OCI-LY7 (cell line): ENCODE measurements at regions not wholly inside any gene's neighbourhood (a gene's known extent, or its start where the extent isn't known, plus 50 kb on each side); places are given as distances from the start of the nearest gene placed in this dataset.
"Not testable (repeated sequence)": the region's sequence is repeated elsewhere in the genome, so short reads cannot be mapped to it uniquely, and the experiment has no call there.

Experiments
- BruUV-seq: library from RNA; stranded (reverse); fragments of 400-500 nt; replicated peaks from 2 replicates; lab custom pipeline; 2021; lab: Mats Ljungman, UMichigan
- CTCF ChIA-PET: fragments of 300-600 bp; sonication (Branson Sonifier 250); formaldehyde crosslinking; loops from one replicate; lab custom pipeline; 2022; ENCODE audit warnings: antibody characterized with exemption; ENCODE audit not compliant: unreplicated experiment; lab: Charles Lee
- POLR2A ChIA-PET: fragments of 300-600 bp; sonication (Branson Sonifier 250); formaldehyde crosslinking; loops from one replicate; lab custom pipeline; 2022; ENCODE audit warnings: antibody characterized with exemption; lab: Charles Lee
- DNase-seq: peaks from one replicate; pipeline ENCODE4 v3.0.0-alpha.2; 2015; ENCODE audit warnings: low spot score
- H2AFZ ChIP-seq: fragments of 200-600 bp; sonication (generic), shearing (Covaris generic); 2 replicates; pipeline ENCODE4 v1.6.1; 2014; ENCODE audit warnings: mild to moderate bottlenecking, antibody characterized with exemption, low read length, moderate library complexity
- H3K27ac ChIP-seq: fragments of 200-600 bp; sonication (generic); 2 replicates; pipeline ENCODE4 v1.5.1; 2014; ENCODE audit warnings: mixed run types, low read depth, mild to moderate bottlenecking, moderate library complexity, low read length, inconsistent platforms; ENCODE audit not compliant: poor library complexity, severe bottlenecking
- H3K36me3 ChIP-seq: fragments of 200-600 bp; sonication (generic); 2 replicates; pipeline ENCODE4 v1.6.1; 2014; ENCODE audit warnings: mild to moderate bottlenecking, antibody characterized with exemption, low read length, moderate library complexity, mixed read lengths; ENCODE audit not compliant: insufficient read depth
- H3K4me1 ChIP-seq: fragments of 200-600 bp; sonication (generic); 2 replicates; pipeline ENCODE4 v1.5.1; 2014; ENCODE audit warnings: mild to moderate bottlenecking, low read length; ENCODE audit not compliant: insufficient read depth, poor library complexity, severe bottlenecking
- H3K4me2 ChIP-seq: fragments of 200-600 bp; sonication (generic); 2 replicates; pipeline ENCODE4 v1.6.1; 2014; ENCODE audit warnings: mild to moderate bottlenecking, low read length
- H3K4me3 ChIP-seq: fragments of 200-600 bp; sonication (generic); 2 replicates; pipeline ENCODE4 v1.5.1; 2014; ENCODE audit warnings: mild to moderate bottlenecking, low read depth, low read length; ENCODE audit not compliant: poor library complexity, severe bottlenecking
- H3K79me2 ChIP-seq: fragments of 200-600 bp; sonication (generic); 2 replicates; pipeline ENCODE4 v1.6.1; 2016; ENCODE audit warnings: low read depth, mild to moderate bottlenecking, low read length, moderate library complexity, mixed read lengths; ENCODE audit not compliant: insufficient read depth
- H3K9me2 ChIP-seq: fragments of 200-600 bp; sonication (generic); 2 replicates; pipeline ENCODE4 v1.6.1; 2016; ENCODE audit warnings: mild to moderate bottlenecking, low read length, mixed read lengths; ENCODE audit not compliant: insufficient read depth
- H3K9me3 ChIP-seq: fragments of 200-600 bp; sonication (generic); 2 replicates; pipeline ENCODE4 v1.6.1; 2014; ENCODE audit warnings: mild to moderate bottlenecking, mixed run types, low read length, mixed read lengths
- H4K20me1 ChIP-seq: fragments of 200-600 bp; sonication (generic); 2 replicates; pipeline ENCODE4 v1.6.1; 2014; ENCODE audit warnings: mild to moderate bottlenecking, antibody characterized with exemption, low read length, moderate library complexity, mixed read lengths; ENCODE audit not compliant: insufficient read depth
- EZH2phosphoT487 ChIP-seq: fragments of 200-600 bp; sonication (generic); IDR thresholded peaks from 2 replicates; pipeline ENCODE4 v1.6.1; 2018; ENCODE audit warnings: low read depth, borderline replicate concordance, mild to moderate bottlenecking, mixed run types, antibody characterized with exemption, low read length, moderate library complexity, mixed read lengths
- intact Hi-C: fragments of 100-400 bp; cut with micrococcal nuclease; formaldehyde crosslinking; loops from one replicate; pipeline ENCODE4 v1.10.0; 2022; ENCODE audit not compliant: unreplicated experiment
- TF ChIP-seq, protein P1 (sequence below): fragments of 200-600 bp; sonication (generic); conservative IDR thresholded peaks from 2 replicates; pipeline ENCODE4 v1.5.1; 2014; ENCODE audit warnings: mild to moderate bottlenecking, antibody characterized with exemption, low read length, moderate library complexity, mixed read lengths

DNA sequence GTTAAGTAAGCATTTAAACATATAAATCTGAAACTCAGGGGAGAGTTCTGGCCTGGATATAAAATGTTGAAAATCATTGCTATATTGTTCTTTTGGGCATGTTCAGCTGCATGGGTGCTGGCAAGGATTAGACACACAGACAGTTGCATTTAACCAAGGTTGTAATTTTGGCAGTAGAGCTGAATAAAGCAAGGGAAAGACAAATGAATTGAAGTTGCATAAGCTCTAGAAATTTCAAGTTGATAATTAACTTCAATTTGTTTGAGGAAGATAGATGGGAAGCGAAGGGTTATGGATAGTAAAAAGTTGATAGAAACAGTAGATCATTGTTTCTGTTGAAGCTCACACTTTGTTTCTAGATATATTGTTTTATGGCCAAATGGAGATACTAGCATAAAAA lies 97.2 kb upstream of the KCNJ18 start:
- H3K4me1 ChIP-seq: no peaks in the 10 kb centered on the region
- no peaks in the 10 kb centered on the region for H3K36me3 ChIP-seq
- no peaks in the 10 kb centered on the region for H3K9me2 ChIP-seq
- H3K27ac ChIP-seq: no peak overlapping the region
- POLR2A ChIA-PET: no interaction called here
- CTCF ChIA-PET: no interaction called here
- no TSS peak for BruUV-seq
- no peaks in the 10 kb centered on the region for H4K20me1 ChIP-seq
- H2AFZ ChIP-seq: no peak overlapping the region
- TF ChIP-seq EZH2phosphoT487: no peak
- TF ChIP-seq, protein P1, sequence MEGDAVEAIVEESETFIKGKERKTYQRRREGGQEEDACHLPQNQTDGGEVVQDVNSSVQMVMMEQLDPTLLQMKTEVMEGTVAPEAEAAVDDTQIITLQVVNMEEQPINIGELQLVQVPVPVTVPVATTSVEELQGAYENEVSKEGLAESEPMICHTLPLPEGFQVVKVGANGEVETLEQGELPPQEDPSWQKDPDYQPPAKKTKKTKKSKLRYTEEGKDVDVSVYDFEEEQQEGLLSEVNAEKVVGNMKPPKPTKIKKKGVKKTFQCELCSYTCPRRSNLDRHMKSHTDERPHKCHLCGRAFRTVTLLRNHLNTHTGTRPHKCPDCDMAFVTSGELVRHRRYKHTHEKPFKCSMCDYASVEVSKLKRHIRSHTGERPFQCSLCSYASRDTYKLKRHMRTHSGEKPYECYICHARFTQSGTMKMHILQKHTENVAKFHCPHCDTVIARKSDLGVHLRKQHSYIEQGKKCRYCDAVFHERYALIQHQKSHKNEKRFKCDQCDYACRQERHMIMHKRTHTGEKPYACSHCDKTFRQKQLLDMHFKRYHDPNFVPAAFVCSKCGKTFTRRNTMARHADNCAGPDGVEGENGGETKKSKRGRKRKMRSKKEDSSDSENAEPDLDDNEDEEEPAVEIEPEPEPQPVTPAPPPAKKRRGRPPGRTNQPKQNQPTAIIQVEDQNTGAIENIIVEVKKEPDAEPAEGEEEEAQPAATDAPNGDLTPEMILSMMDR: no peak
- H3K79me2 ChIP-seq: no peaks in the 10 kb centered on the region
- no peaks in the 10 kb centered on the region for H3K9me3 ChIP-seq
- H3K4me3 ChIP-seq: no peak overlapping the region
- intact Hi-C loops: no loop called here
- H3K4me2 ChIP-seq: no peak overlapping the region
- DNase-seq: no peak

DNA sequence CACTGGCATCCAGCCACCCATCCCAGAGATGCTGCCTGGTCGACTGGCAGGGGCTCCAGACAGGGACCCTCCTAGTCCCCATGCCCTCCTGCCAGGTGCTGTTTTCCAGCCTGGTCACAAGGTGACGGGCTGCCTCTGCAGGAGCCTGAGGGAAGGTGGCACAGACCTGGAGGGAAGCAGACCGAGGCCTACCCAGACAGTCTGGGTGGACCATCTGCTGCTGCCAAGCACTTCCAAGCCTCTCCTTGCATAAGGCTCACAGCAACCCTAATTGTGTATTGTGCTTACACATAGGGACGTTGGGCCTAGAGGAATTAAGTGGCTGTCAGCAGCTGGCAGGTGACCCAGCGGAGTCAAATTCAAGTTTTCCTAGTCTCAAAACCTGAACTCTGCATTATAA lies 90.1 kb upstream of the KCNJ18 start:
- no peak overlapping the region for H2AFZ ChIP-seq
- POLR2A ChIA-PET: no interaction called here
- BruUV-seq: no TSS peak

DNA sequence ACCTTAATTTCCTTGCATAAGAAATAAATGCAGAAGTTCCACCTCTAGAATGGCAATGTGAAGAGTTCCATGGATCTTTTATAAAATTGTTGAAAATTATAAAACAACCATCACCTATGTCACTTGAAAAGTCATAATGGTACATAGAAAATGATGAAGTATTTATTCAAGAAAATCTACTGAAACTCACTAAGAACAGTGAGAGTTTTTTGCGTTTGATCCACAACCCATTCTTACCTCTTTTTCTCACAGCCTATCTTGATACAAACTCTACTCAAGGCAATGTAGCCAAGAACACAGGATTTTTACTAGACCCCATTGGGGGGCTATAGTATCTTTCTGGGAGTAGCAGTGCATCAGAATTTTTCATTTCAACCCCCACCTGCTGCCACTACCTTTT lies 89.0 kb upstream of the KCNJ18 start:
- CTCF ChIA-PET, H3K9me3 ChIP-seq, H2AFZ ChIP-seq, H3K4me1 ChIP-seq, intact Hi-C loops, H3K36me3 ChIP-seq, H3K27ac ChIP-seq, H4K20me1 ChIP-seq, H3K4me2 ChIP-seq, BruUV-seq, H3K79me2 ChIP-seq, DNase-seq, H3K9me2 ChIP-seq, POLR2A ChIA-PET, H3K4me3 ChIP-seq: not testable (repeated sequence)

More for the DNA sequence above, 90.1 kb upstream of the KCNJ18 start:
- Histone ChIP-seq H3K9me2 (no peaks in the 10 kb centered on the region), H3K79me2 (no peaks in the 10 kb centered on the region), H3K36me3 (no peaks in the 10 kb centered on the region), H3K4me2 (no peak overlapping the region), H4K20me1 (no peaks in the 10 kb centered on the region), H3K4me3 (no peak overlapping the region), H3K4me1 (no peaks in the 10 kb centered on the region), H3K27ac (no peak overlapping the region), H3K9me3 (no peaks in the 10 kb centered on the region)
- no peak for TF ChIP-seq EZH2phosphoT487
- TF ChIP-seq, protein P1: no peak
- intact Hi-C loops: no loop called here
- CTCF ChIA-PET: no interaction called here
- no peak for DNase-seq

DNA sequence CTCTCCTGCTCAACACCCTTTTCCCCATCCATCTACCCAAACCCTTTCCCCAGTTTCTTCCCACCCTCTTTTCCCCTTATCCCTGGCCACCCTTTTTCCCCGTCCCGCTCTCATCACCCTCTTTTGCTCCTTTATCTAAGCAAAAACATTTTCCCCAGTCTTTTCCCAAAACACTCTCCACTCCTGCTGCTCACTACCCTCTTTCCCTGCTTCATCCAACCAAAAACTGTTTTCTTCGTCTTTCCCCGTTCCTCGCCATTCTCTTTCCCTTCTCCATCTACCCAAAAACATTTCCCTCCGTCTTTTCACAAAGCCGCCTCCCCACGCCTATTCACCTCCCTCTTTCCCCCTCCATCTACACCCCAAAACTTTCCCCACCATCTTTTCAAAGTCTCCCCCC lies 80.9 kb upstream of the KCNJ18 start:
- intact Hi-C loops, DNase-seq, POLR2A ChIA-PET, H3K4me2 ChIP-seq, H3K27ac ChIP-seq, H2AFZ ChIP-seq, H3K79me2 ChIP-seq, H4K20me1 ChIP-seq, H3K9me3 ChIP-seq, BruUV-seq, H3K36me3 ChIP-seq, H3K4me3 ChIP-seq, H3K9me2 ChIP-seq, CTCF ChIA-PET, H3K4me1 ChIP-seq: not testable (repeated sequence)

DNA sequence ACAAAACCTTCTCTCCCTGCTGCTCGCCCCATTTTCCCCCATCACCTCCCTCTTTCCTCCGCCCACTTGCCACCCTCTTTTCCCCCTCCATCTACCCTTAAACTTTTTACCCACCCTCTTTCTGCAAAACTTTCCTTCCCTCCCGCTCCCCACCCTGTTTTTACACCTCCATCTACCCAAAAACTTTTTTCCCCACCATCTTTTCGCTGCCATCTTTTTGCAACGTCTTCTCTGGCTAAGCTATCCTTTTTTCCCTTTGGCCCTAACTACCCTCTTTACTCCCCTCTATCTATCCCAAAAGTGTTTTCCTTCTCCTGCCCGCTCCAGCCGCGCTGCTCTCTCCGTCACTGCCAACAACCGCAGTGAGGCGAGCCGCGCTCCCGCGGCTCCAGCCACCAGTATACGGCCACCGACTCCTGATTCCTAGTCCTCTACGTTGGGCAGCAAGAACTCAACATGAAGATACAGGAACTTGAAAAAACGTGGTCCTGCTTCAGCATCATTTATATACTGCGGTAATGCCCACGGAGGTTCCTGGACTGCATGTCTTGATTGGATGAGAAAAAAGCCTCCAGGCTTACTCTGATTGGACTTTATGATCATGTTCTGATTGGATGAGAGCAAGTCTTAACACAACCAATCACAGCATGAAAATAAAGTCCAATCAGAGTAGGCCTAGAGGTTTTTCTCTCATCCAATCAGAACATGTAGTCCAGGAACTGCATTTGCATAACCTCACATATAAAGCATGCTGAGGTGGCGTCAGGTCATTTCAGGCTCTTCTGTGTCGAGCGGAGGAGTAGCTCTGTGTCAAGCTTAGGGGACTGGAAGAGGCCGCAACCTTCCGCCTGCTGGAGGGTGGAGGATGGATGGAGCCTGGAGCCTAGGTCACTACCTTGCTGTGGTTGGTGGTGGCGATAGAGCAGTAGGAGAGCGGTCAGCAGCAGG lies 79.9 kb upstream of the KCNJ18 start:
- H3K27ac ChIP-seq, H3K79me2 ChIP-seq, POLR2A ChIA-PET, H3K4me3 ChIP-seq, intact Hi-C loops, CTCF ChIA-PET, DNase-seq, H3K4me2 ChIP-seq, BruUV-seq, H4K20me1 ChIP-seq, H3K9me3 ChIP-seq, H3K4me1 ChIP-seq, H3K36me3 ChIP-seq, H2AFZ ChIP-seq, H3K9me2 ChIP-seq: not testable (repeated sequence)
